Gastroesophageal sphincter (tissue), 4 donors: ENCODE measurements at regions not wholly inside any gene's neighbourhood (a gene's known extent, or its start where the extent isn't known, plus 50 kb on each side); places are given as distances from the start of the nearest gene placed in this dataset.
"Not testable (repeated sequence)": the region's sequence is repeated elsewhere in the genome, so short reads cannot be mapped to it uniquely, and the experiment has no call there.

ENCODE experiments used
- ATAC-seq: fragments of 150-250 bp; one replicate; pipeline ENCODE4 v1.9.1; 2016; ENCODE audit warnings: mild to moderate bottlenecking, moderate library complexity
- H3K27ac ChIP-seq, 4 donors: fragments of 200-600 bp; sonication (generic) in 3 of 4; 1 replicate in 3 of 4; 2 replicates in 1 of 4; pipeline ENCODE4 v1.5.1; 2016 to 2019
- H3K27me3 ChIP-seq: fragments of 200-600 bp; sonication (generic); one replicate; pipeline ENCODE4 v1.5.1; 2019
- H3K36me3 ChIP-seq, 2 donors: fragments of 200-600 bp; sonication (generic); one replicate each; pipeline ENCODE4 v1.5.1; 2019; ENCODE audit warnings: control low read depth in 1 of 2
- H3K4me1 ChIP-seq, 3 donors: fragments of 200-600 bp; sonication (generic); 1 replicate in 2 of 3; 2 replicates in 1 of 3; pipeline ENCODE4 v1.5.1; 2016 to 2019; ENCODE audit warnings: control low read depth in 2 of 3
- H3K4me3 ChIP-seq, 2 donors: fragments of 200-600 bp; sonication (generic); one replicate each; pipeline ENCODE4 v1.5.1; 2019; ENCODE audit warnings: mild to moderate bottlenecking in 1 of 2, moderate library complexity in 1 of 2
- H3K9me3 ChIP-seq, 3 donors: fragments of 200-600 bp; sonication (generic); one replicate each; pipeline ENCODE4 v1.5.1; 2017 to 2019; ENCODE audit warnings: control low read depth in 2 of 3
- EP300 ChIP-seq: sonication (generic); formaldehyde crosslinking; IDR thresholded peaks from one replicate; pipeline ENCODE4 v1.6.1; 2017; ENCODE audit warnings: antibody characterized with exemption, mild to moderate bottlenecking
- POLR2A ChIP-seq, 2 donors: fragments of 450-650 bp; IDR thresholded peaks; one replicate each; pipeline ENCODE4 v1.6.1; 2017; ENCODE audit warnings: antibody characterized with exemption in 2 of 2, mild to moderate bottlenecking in 2 of 2, moderate library complexity in 1 of 2
- POLR2AphosphoS5 ChIP-seq: sonication (generic); formaldehyde crosslinking; IDR thresholded peaks from one replicate; pipeline ENCODE4 v1.6.1; 2017; ENCODE audit warnings: antibody characterized with exemption
- WGBS, 2 donors: methylation state at CpG; one replicate each; pipeline ENCODE4 v1.1.5; 2018; ENCODE audit warnings: low coverage in 1 of 2; 5-methylcytosine and 5-hydroxymethylcytosine counted together
- TF ChIP-seq, protein P1 (sequence below), 4 experiments: fragments of 200-600 bp in 2 of 4; fragments of 450-650 bp in 2 of 4; sonication (generic) in 1 of 4; IDR thresholded peaks; one replicate each; pipeline ENCODE4 v1.5.1; 2017 to 2019; ENCODE audit warnings: antibody characterized with exemption in 4 of 4, mild to moderate bottlenecking in 2 of 4, moderate library complexity in 2 of 4

DNA sequence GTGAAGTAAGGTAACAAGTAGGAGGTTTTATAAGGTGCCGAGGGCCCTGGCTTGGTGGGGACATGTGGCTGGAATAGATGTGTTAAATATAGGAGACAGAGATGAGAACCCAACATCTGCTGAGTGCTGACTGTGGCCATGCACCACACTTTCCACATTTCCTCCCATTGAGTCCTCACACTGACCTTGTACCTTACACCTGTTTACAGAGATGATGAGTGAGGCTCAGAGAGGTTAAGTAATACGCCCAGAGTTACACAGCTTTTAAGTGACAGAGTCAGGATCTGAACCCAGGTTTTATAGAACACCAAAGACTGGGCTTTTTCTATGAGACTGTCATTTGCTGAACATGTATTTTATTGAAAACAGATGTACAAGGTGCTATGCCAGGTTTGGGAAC, 70.8 kb upstream of the LTA4H start:
- H3K4me3 ChIP-seq: no peak overlapping the region
- no peaks in the 10 kb centered on the region for H3K9me3 ChIP-seq
- H3K27ac ChIP-seq: no peak overlapping the region
- WGBS, 2 donors: 87 to 92% methylated on average over 2 of the region's 2 CpGs
- no peaks in the 10 kb centered on the region for H3K4me1 ChIP-seq
- no peak for TF ChIP-seq EP300
- TF ChIP-seq POLR2AphosphoS5: no peak
- TF ChIP-seq POLR2A (IDR thresholded peaks at IDR 0.05): no peak
- TF ChIP-seq, protein P1, sequence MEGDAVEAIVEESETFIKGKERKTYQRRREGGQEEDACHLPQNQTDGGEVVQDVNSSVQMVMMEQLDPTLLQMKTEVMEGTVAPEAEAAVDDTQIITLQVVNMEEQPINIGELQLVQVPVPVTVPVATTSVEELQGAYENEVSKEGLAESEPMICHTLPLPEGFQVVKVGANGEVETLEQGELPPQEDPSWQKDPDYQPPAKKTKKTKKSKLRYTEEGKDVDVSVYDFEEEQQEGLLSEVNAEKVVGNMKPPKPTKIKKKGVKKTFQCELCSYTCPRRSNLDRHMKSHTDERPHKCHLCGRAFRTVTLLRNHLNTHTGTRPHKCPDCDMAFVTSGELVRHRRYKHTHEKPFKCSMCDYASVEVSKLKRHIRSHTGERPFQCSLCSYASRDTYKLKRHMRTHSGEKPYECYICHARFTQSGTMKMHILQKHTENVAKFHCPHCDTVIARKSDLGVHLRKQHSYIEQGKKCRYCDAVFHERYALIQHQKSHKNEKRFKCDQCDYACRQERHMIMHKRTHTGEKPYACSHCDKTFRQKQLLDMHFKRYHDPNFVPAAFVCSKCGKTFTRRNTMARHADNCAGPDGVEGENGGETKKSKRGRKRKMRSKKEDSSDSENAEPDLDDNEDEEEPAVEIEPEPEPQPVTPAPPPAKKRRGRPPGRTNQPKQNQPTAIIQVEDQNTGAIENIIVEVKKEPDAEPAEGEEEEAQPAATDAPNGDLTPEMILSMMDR (IDR thresholded peaks at IDR 0.05): no peak
- H3K27me3 ChIP-seq: no peaks in the 10 kb centered on the region
- no peaks in the 10 kb centered on the region for H3K36me3 ChIP-seq
- no peak for ATAC-seq

DNA sequence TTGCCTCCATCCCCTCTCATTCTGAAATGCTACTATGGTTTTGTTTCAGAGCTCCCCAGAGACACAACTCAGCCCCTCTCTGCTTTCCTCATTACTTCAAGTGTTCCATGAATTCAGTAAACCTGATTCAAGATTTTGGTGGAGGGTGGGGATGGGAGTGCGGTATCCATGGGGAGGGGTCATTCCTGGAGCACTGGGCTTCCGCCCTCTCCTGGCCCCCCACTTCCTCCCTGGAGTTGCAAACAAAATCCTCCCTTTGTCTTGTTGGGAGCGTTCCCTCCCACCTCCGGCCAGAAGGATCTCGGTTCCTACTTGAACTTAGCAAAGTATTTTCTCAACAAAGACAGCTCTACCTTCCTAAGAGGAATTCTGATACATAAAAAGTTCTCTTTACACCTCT, 71.8 kb upstream of the LTA4H start:
- Histone ChIP-seq H3K27ac (peak overlapping the region in 2 of 4 donors; percentile 32 to 60), H3K9me3 (no peaks in the 10 kb centered on the region), H3K4me3 (no peak overlapping the region), H3K4me1 (no peaks in the 10 kb centered on the region), H3K27me3 (no peaks in the 10 kb centered on the region), H3K36me3 (no peaks in the 10 kb centered on the region)
- 50 to 88% methylated on average over 2 to 5 of the region's 5 CpGs for WGBS, 2 donors
- peak; percentile 37 for ATAC-seq
- no peak for TF ChIP-seq EP300
- no peak for TF ChIP-seq POLR2A (IDR thresholded peaks at IDR 0.05)
- TF ChIP-seq POLR2AphosphoS5: no peak
- TF ChIP-seq, protein P1 (IDR thresholded peaks at IDR 0.05): no peak

DNA sequence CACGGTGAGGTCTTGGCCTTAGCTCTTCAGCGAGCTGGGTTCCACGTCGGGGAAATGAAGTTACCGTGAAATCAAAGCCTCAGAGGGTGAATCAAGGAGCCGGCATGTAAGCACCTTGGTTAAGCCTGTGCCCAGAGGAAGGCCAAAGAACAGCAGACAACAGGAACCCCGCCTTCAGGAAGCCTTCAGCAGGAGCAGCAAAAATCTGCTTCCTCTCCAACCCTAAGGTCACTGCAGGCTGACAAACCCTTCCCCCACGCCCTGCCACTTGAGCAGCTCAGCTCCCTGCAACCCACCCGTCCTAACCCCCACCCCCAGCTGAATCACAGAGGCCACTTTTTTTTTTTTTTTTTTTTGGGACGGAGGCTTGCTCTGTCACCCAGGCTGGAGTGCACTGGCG, 72.9 kb upstream of the LTA4H start:
- Histone ChIP-seq H3K27me3 (no peaks in the 10 kb centered on the region), H3K36me3 (no peaks in the 10 kb centered on the region), H3K4me3 (no peak overlapping the region), H3K4me1 (no peaks in the 10 kb centered on the region), H3K9me3 (no peaks in the 10 kb centered on the region), H3K27ac (peak overlapping the region in 2 of 4 donors; percentile 8 to 27)
- WGBS, 2 donors: 55 to 59% methylated on average over 6 of the region's 11 CpGs
- no peak for TF ChIP-seq EP300
- no peak for TF ChIP-seq POLR2A (IDR thresholded peaks at IDR 0.05)
- peak; percentile 28 for TF ChIP-seq POLR2AphosphoS5
- TF ChIP-seq, protein P1 (IDR thresholded peaks at IDR 0.05): no peak
- ATAC-seq: peak; percentile 65

DNA sequence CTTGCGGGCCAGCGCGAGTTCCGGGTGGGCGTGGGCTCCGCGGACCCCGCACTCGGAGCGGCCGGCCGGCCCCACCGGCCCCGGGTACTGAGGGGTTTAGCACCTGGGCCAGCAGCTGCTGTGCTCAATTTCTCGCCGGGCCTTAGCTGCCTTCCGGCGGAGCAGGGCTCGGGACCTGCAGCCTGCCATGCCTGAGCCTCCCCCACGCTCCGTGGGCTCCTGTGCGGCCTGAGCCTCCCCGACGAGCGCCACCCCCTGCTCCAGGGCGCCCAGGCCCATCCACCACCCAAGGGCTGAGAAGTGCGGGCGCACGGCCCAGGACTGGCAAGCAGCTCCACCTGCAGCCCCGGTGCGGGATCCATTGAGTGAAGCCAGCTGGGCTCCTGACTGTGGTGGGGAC, 73.6 kb upstream of the LTA4H start:
- not testable (repeated sequence) for H3K4me3 ChIP-seq, H3K9me3 ChIP-seq, ATAC-seq, H3K27me3 ChIP-seq, H3K36me3 ChIP-seq, H3K4me1 ChIP-seq
- no CpG with 5 or more reads among the region's 31 CpGs for WGBS, 2 donors
- peak overlapping the region in 1 of 4 donors; percentile 6 for H3K27ac ChIP-seq

DNA sequence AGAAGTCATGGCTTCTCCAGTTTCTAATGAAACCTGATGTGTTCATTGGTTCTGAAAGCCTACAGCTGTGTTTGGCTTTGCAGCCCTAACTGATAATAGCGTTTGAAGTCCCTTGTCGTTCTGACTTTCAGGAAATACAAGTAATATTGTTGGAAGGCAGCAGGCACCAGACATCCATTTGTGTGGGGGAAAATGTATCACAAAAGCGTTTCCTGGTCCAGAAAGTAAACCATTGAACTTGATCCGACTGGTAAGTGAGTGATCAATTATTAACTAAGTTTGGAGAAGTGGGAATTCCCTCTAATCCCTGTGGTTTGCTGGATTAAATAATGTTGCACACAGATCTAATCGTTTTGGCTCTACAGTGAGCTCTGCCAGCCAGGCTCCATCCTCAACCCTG, 77.3 kb upstream of the LTA4H start:
- no peak for ATAC-seq
- Histone ChIP-seq H3K27me3 (peaks cover 7% of the 10 kb centered on the region), H3K36me3 (no peaks in the 10 kb centered on the region), H3K27ac (no peak overlapping the region), H3K4me1 (no peaks in the 10 kb centered on the region), H3K9me3 (no peaks in the 10 kb centered on the region), H3K4me3 (no peak overlapping the region)
- WGBS, 2 donors: 36 to 38% methylated on average over 5 of the region's 5 CpGs
- TF ChIP-seq, protein P1 (IDR thresholded peaks at IDR 0.05): no peak
- TF ChIP-seq EP300 (no peak), POLR2AphosphoS5 (no peak), POLR2A (IDR thresholded peaks at IDR 0.05) (no peak)
